Fibroblast of the aortic adventitia (primary cell): ENCODE measurements at regions not wholly inside any gene's neighbourhood (a gene's known extent, or its start where the extent isn't known, plus 50 kb on each side); places are given as distances from the start of the nearest gene placed in this dataset.

ENCODE experiments used
- DNase-seq: peaks from one replicate; pipeline ENCODE4 v3.0.0-alpha.2; 2010; ENCODE audit warnings: low read depth
- H3K4me3 ChIP-seq: 2 replicates; pipeline ENCODE4 v1.5.1; 2011; ENCODE audit warnings: low read depth, mild to moderate bottlenecking, control low read depth, low read length, moderate library complexity
- TF ChIP-seq, protein P1 (sequence below): IDR thresholded peaks from 2 replicates; pipeline ENCODE4 v1.5.1; 2011; ENCODE audit warnings: mild to moderate bottlenecking, low read length, control low read depth, inconsistent platforms; ENCODE audit not compliant: insufficient read depth

- H3K4me3 ChIP-seq = peak overlapping the region; percentile 34
- TF ChIP-seq, protein P1, sequence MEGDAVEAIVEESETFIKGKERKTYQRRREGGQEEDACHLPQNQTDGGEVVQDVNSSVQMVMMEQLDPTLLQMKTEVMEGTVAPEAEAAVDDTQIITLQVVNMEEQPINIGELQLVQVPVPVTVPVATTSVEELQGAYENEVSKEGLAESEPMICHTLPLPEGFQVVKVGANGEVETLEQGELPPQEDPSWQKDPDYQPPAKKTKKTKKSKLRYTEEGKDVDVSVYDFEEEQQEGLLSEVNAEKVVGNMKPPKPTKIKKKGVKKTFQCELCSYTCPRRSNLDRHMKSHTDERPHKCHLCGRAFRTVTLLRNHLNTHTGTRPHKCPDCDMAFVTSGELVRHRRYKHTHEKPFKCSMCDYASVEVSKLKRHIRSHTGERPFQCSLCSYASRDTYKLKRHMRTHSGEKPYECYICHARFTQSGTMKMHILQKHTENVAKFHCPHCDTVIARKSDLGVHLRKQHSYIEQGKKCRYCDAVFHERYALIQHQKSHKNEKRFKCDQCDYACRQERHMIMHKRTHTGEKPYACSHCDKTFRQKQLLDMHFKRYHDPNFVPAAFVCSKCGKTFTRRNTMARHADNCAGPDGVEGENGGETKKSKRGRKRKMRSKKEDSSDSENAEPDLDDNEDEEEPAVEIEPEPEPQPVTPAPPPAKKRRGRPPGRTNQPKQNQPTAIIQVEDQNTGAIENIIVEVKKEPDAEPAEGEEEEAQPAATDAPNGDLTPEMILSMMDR = no peak
These were observed 113.0 kb upstream of the NEDD4L start for GRCh38 chr18:57931038-57931437.

GRCh38 chr18:57930476-57930875, 113.5 kb upstream of the NEDD4L start:
- DNase-seq = no peak
- TF ChIP-seq, protein P1 = no peak
- H3K4me3 ChIP-seq = peak overlapping the region; percentile 34

More at GRCh38 chr18:57931038-57931437, 113.0 kb upstream of the NEDD4L start:
- DNase-seq = no peak

DNA sequence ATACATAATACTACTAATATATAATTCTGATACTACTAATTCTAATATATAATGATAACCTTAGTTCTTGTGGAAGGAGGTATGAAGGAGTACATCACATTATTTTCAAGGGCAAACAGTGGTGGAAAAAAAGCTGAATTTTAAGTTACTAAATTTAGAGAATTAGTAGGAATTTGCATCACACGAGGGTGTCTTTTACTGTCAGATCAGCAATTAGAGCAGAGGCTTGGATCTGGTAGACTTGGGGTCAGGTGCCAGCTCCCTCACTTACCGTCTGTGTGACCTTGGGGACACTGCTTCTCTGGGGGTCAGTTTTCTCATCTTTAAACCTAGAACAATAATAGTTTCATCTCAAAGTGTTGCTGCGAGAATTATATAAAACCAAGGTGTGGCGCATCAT, 114.1 kb upstream of the NEDD4L start:
- DNase-seq = no peak
- TF ChIP-seq, protein P1 = no peak
- H3K4me3 ChIP-seq = no peak overlapping the region

- DNase-seq = no peak
- H3K4me3 ChIP-seq = no peak overlapping the region
- TF ChIP-seq, protein P1 = no peak
These were observed 115.6 kb upstream of the NEDD4L start for GRCh38 chr18:57928466-57928865.

DNA sequence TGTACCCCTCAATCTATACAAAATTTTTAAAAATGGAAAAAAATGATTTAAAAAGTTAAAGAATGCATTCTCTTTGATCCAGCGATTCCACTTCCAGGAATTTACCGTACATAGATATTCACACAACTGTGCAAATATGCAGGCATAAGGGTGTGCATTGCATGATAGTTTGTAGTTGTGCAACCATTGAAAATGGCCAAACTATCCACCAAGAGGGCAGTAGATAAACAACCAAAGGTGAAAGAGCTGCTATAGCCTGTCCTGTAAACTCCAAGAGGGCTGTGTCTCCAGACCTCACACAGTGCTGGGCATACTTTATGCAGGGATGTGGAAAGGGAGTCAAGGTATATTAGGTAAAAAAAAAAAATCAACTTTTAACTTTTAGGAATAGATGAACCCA, 116.5 kb upstream of the NEDD4L start:
- no peak overlapping the region for H3K4me3 ChIP-seq
- DNase-seq = no peak
- TF ChIP-seq, protein P1 = no peak

DNA sequence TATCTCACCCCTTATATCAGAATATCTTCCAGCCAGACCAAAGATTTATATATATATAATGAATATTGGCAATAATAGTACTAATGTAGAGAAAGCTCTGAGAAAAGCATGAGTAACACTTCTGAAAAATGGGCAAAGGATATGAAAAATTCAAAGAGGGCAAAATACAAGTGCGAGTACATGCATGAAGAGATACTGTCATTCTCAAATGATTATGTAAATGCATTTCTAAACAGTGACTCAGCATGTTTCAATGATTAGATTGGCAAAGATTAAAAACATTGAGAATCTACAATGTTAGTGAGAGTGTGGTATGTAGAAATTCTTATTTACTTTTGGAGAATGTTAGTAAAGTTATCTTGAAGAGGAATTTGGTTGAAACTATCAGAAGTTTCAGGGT, 118.3 kb upstream of the NEDD4L start:
- TF ChIP-seq, protein P1 = no peak
- peak; percentile 63 for DNase-seq

DNA sequence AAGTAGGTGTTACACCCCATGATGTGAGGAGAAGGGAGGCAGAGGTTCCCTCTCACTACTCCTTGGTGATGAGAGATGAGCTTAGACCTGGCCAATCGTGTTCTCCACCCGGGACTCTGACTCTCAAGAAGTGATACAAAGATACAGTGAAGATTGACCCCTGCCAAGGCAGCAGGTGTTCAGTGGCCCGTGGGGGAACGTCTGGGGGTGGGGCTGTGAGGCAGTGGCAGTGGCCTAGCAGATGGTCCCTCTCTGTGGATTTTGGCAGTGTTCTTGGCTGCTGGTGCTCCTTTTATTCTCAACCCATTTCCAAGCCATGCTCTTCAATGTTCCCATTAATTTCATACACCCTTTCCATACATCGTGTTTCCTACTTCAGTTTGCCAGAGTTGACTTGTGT, 120.4 kb upstream of the NEDD4L start:
- TF ChIP-seq, protein P1 = no peak
- H3K4me3 ChIP-seq = no peak overlapping the region
- no peak for DNase-seq

More for the DNA sequence above, 118.3 kb upstream of the NEDD4L start:
- no peak overlapping the region for H3K4me3 ChIP-seq
